Adrenal gland (tissue), 5 donors: ENCODE measurements at regions not wholly inside any gene's neighbourhood (a gene's known extent, or its start where the extent isn't known, plus 50 kb on each side); places are given as distances from the start of the nearest gene placed in this dataset.
"Not testable (repeated sequence)": the region's sequence is repeated elsewhere in the genome, so short reads cannot be mapped to it uniquely, and the experiment has no call there.

Source experiments
- CTCF ChIP-seq, 6 experiments: fragments of 450-650 bp in 4 of 6; fragments of 200-600 bp in 2 of 6; sonication (generic) in 1 of 6; IDR thresholded peaks; 1 replicate in 5 of 6; 2 replicates in 1 of 6; pipeline versions ENCODE4 v1.5.1 to v1.8.0; 2016 to 2021; ENCODE audit warnings: antibody characterized with exemption in 6 of 6, mild to moderate bottlenecking in 2 of 6, moderate library complexity in 1 of 6
- POLR2A ChIP-seq, 2 donors: fragments of 450-650 bp; IDR thresholded peaks; one replicate each; pipeline ENCODE4 v1.6.1; 2017; ENCODE audit warnings: antibody characterized with exemption in 2 of 2, mild to moderate bottlenecking in 2 of 2, moderate library complexity in 1 of 2
- donor health status: DM: no; HTN: no; CAD: no.

GRCh38 chr2:20943721-20944120, 100.2 kb downstream of the APOB start:
- TF ChIP-seq CTCF, POLR2A (IDR thresholded peaks at IDR 0.05): not testable (repeated sequence)
